ENCODE measurements at regions not wholly inside any gene's neighbourhood (a gene's known extent, or its start where the extent isn't known, plus 50 kb on each side); places are given as distances from the start of the nearest gene placed in this dataset.
A peak's percentile ranks its signal among the peaks of the same experiment; 100 is the strongest.

DNA sequence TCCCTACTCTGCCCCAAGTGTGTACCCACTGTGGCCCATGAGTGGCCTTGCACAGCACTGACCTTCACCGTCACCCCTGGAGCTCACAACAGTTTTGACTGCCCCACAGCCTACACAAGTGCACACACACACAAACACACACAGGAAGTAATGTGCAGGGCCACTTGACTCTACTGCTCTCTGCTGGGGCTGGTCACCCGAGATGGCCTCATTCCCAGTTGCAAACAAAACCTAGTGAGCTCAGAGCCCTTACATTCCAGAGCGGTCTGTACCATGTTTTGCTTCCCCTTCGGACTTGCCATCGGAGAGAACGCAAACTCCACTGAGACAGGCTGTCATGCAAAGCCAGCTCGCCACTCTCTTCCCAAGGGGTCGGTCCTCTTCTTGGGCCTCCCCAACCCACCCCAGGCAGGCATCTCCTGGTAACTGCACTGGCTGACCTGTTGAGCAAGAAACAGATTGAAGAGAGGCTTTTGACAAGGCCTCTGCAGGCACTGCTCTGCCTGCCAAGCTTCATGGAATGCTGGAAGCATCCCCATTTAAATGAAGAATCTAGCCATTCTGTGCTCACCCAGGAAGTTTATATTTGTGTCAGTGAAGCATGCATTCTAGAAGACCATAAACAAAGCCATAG is 232.0 kb upstream of the IGF1R start:
- Histone ChIP-seq H3K36me3 (no peaks in the 10 kb centered on the region), H3K4me3 (no peak overlapping the region), H3K27ac (no peak overlapping the region), H3K27me3 (peaks cover 0 to 11% (median 4%) of the 10 kb centered on the region in 4 donors), H3K4me1 (peaks cover 0 to under 1% (median 0%) of the 10 kb centered on the region in 3 donors), H3K9me3 (no peaks in the 10 kb centered on the region)
- no peak for DNase-seq
- ATAC-seq, result no peak
- WGBS, 2 donors, result 71 to 74% methylated on average over 8 of the region's 8 CpGs
- no peak for FAIRE-seq
- TF ChIP-seq, protein P1, sequence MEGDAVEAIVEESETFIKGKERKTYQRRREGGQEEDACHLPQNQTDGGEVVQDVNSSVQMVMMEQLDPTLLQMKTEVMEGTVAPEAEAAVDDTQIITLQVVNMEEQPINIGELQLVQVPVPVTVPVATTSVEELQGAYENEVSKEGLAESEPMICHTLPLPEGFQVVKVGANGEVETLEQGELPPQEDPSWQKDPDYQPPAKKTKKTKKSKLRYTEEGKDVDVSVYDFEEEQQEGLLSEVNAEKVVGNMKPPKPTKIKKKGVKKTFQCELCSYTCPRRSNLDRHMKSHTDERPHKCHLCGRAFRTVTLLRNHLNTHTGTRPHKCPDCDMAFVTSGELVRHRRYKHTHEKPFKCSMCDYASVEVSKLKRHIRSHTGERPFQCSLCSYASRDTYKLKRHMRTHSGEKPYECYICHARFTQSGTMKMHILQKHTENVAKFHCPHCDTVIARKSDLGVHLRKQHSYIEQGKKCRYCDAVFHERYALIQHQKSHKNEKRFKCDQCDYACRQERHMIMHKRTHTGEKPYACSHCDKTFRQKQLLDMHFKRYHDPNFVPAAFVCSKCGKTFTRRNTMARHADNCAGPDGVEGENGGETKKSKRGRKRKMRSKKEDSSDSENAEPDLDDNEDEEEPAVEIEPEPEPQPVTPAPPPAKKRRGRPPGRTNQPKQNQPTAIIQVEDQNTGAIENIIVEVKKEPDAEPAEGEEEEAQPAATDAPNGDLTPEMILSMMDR (IDR thresholded peaks at IDR 0.05), result no peak
- intact Hi-C loops (cut with DNase I), result no loop called here

DNA sequence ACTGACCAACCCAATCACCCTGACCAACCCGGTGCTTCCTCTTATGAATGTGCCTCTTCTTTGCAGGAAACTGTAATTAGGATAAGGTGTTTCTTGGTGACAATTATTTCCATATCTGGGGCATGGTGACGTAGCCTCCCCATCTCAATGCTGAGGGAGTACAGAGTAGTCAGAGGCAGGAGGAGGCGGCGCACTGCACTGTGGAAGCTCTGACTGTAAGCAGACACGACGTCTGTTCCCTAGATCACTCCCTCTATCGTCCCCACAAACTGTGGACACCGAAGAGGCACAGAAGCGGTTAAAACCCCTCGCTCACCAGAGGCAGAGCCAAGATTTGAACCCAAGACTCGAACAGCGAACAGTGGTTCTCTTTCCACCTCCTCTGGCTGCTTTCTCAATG is 231.0 kb upstream of the IGF1R start:
- Histone ChIP-seq H3K4me1 (peaks cover 0 to 2% (median 0%) of the 10 kb centered on the region in 3 donors), H3K27ac (no peak overlapping the region), H3K36me3 (no peaks in the 10 kb centered on the region), H3K27me3 (peaks cover 0 to 19% (median 5%) of the 10 kb centered on the region in 4 donors), H3K4me3 (no peak overlapping the region), H3K9me3 (no peaks in the 10 kb centered on the region)
- TF ChIP-seq, protein P1 (IDR thresholded peaks at IDR 0.05), result no peak
- ATAC-seq, result no peak
- no peak for FAIRE-seq
- DNase-seq, result no peak
- intact Hi-C loops (cut with DNase I), result no loop called here
- WGBS, 2 donors, result 64 to 75% methylated on average over 12 of the region's 12 CpGs

DNA sequence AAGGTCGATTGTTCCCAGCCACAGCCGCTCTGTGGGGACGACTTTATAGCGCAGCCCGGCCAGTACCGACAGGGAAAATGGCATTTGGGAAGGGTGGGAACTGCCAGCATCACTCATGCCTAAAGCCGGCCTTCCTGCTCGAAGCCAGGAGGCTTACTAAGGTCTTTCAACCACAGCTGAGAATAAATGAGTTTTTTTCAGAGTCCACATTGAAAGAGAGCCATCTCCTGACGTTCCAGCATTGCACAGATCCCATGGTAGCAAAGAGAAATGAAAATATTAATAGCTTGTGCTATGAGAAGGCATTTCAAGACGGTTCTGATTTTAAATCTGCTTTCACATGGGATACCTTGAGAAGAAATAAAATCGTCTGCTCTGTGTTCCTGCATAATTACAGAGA is 230.2 kb upstream of the IGF1R start:
- 52 to 67% methylated on average over 11 of the region's 11 CpGs for WGBS, 2 donors
- ATAC-seq, result no peak
- no peak overlapping the region for H3K27ac ChIP-seq
- DNase-seq, result no peak
- TF ChIP-seq, protein P1 (IDR thresholded peaks at IDR 0.05), result no peak
- FAIRE-seq, result no peak
- peaks cover 0 to 20% (median 5%) of the 10 kb centered on the region in 4 donors for H3K27me3 ChIP-seq
- peaks cover 0 to 2% (median 0%) of the 10 kb centered on the region in 3 donors for H3K4me1 ChIP-seq
- H3K9me3 ChIP-seq, result no peaks in the 10 kb centered on the region
- no peaks in the 10 kb centered on the region for H3K36me3 ChIP-seq
- intact Hi-C loops (cut with DNase I), result loop anchor here in 1 of 3 donors (2.0 kb wide), 1 partner anchor 103 kb away; no protein-coding TSS in a partner anchor
- no peak overlapping the region for H3K4me3 ChIP-seq

DNA sequence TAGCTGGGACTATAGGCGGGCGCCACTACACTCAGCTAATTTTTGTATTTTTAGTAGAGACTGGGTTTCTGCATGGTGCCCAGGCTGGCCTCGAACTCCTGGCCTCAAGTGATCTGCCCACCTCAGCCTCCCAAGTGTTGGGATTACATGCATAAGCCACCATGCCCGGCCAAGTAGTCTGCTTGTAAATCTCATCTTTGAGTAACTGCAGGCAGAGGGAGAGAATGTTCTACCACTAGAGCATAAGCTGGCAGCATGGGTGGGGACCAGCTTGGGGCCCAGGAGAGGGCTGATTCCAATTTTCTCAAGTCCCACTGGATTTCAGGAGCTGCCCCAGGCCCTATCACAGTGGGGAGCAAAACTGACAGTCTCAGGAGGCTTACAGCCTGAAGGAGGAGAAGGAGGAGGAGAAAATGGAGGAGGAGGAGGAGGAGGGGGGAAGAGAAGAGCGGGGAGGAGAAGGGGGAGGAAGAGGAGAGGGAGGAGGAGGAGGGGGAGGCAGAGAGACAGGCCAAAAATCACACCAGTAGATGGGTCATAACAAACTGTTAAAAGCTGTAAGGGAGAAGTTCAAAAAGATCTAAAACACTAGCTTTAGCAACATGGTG is 229.1 kb upstream of the IGF1R start:
- Histone ChIP-seq H3K27me3 (peaks cover 0 to 20% (median 5%) of the 10 kb centered on the region in 4 donors), H3K27ac (no peak overlapping the region), H3K4me1 (peaks cover 0 to 2% (median 0%) of the 10 kb centered on the region in 3 donors), H3K4me3 (no peak overlapping the region), H3K36me3 (no peaks in the 10 kb centered on the region), H3K9me3 (no peaks in the 10 kb centered on the region)
- WGBS, 2 donors, result 59 to 78% methylated on average over 5 of the region's 5 CpGs
- DNase-seq (no peak), FAIRE-seq (no peak), ATAC-seq (no peak)
- intact Hi-C loops (cut with DNase I), result loop anchor here in 1 of 3 donors (2.0 kb wide), 1 partner anchor 104 kb away; no protein-coding TSS in a partner anchor
- TF ChIP-seq, protein P1 (IDR thresholded peaks at IDR 0.05), result no peak

DNA sequence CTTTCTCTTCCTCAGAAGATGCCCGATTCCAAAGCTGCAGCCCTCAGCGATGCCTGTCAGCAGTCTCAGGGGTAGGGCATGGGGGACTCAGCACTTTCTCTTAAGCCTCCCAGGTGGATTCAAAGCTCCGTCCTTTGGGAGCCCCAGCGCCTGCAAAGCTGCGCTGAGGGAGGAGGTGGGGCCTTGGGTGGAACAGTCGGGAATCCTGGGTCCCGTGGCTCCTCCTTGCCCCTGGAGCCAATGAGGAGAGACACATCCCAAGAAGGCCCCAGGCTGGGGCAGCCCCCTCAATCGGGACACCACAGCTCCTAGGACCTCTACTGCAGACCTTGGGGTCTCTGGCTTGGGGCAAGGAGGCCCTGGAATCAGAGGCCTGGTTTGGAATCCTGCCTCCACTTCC is 227.5 kb upstream of the IGF1R start:
- no peak for FAIRE-seq
- intact Hi-C loops (cut with DNase I), result loop anchor here in 1 of 3 donors (5.0 kb wide), 1 partner anchor 104 kb away; no protein-coding TSS in a partner anchor
- H3K4me3 ChIP-seq, result peak overlapping the region in 1 of 4 donors; percentile 23

More for the DNA sequence above, 227.5 kb upstream of the IGF1R start:
- WGBS, 2 donors, result 47 to 64% methylated on average over 8 of the region's 8 CpGs
- Histone ChIP-seq H3K4me1 (peaks cover 0 to 2% (median 0%) of the 10 kb centered on the region in 3 donors), H3K27me3 (peaks cover 0 to 20% (median 5%) of the 10 kb centered on the region in 4 donors), H3K36me3 (no peaks in the 10 kb centered on the region), H3K27ac (no peak overlapping the region), H3K9me3 (no peaks in the 10 kb centered on the region)
- DNase-seq (no peak), ATAC-seq (peak in 3 of 4 donors; percentile 5 to 31 (median 25))
- TF ChIP-seq, protein P1 (IDR thresholded peaks at IDR 0.05), result no peak
